ENCODE measurements at regions not wholly inside any gene's neighbourhood (a gene's known extent, or its start where the extent isn't known, plus 50 kb on each side); places are given as distances from the start of the nearest gene placed in this dataset.

GRCh38 chr5:155871623-155872022 is 455.3 kb upstream of the SGCD start:
- TF ChIP-seq, protein P1, sequence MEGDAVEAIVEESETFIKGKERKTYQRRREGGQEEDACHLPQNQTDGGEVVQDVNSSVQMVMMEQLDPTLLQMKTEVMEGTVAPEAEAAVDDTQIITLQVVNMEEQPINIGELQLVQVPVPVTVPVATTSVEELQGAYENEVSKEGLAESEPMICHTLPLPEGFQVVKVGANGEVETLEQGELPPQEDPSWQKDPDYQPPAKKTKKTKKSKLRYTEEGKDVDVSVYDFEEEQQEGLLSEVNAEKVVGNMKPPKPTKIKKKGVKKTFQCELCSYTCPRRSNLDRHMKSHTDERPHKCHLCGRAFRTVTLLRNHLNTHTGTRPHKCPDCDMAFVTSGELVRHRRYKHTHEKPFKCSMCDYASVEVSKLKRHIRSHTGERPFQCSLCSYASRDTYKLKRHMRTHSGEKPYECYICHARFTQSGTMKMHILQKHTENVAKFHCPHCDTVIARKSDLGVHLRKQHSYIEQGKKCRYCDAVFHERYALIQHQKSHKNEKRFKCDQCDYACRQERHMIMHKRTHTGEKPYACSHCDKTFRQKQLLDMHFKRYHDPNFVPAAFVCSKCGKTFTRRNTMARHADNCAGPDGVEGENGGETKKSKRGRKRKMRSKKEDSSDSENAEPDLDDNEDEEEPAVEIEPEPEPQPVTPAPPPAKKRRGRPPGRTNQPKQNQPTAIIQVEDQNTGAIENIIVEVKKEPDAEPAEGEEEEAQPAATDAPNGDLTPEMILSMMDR (IDR thresholded peaks at IDR 0.05 in 8 of 11, conservative IDR thresholded peaks at IDR 0.05 in 3 of 11): no peak
- TF ChIP-seq POLR2AphosphoS5 (IDR thresholded peaks at IDR 0.05) (no peak), POLR2A (IDR thresholded peaks at IDR 0.05) (no peak)

All from spleen (tissue), 7 donors.